Kidney epithelial cell (primary cell): ENCODE measurements at regions not wholly inside any gene's neighbourhood (a gene's known extent, or its start where the extent isn't known, plus 50 kb on each side); places are given as distances from the start of the nearest gene placed in this dataset.
A peak's percentile ranks its signal among the peaks of the same experiment; 100 is the strongest.

Experiments
- DNase-seq: peaks from one replicate; pipeline ENCODE4 v3.0.0-alpha.2; 2010; ENCODE audit warnings: low read depth
- H3K27me3 ChIP-seq: 2 replicates; pipeline ENCODE4 v1.6.0; 2011; ENCODE audit warnings: low read length; ENCODE audit not compliant: control insufficient read depth, insufficient read depth
- H3K36me3 ChIP-seq: 2 replicates; pipeline ENCODE4 v1.5.1; 2011; ENCODE audit warnings: low read length; ENCODE audit not compliant: control insufficient read depth, insufficient read depth
- H3K4me3 ChIP-seq: 2 replicates; pipeline ENCODE4 v1.5.1; 2011; ENCODE audit warnings: low read depth, mild to moderate bottlenecking, control low read depth, low read length
- CTCF ChIP-seq: IDR thresholded peaks from 2 replicates; pipeline ENCODE4 v1.5.1; 2011; ENCODE audit warnings: mild to moderate bottlenecking, moderate library complexity, low read length, control low read depth, inconsistent platforms; ENCODE audit not compliant: insufficient read depth, poor library complexity, severe bottlenecking

- TF ChIP-seq CTCF: peak; percentile 92
Measured at GRCh38 chr20:59495894-59496510, 108.3 kb upstream of the PHACTR3 start.

GRCh38 chr20:59498291-59498690 is 106.0 kb upstream of the PHACTR3 start:
- H3K27me3 ChIP-seq: no peaks in the 10 kb centered on the region
- no peaks in the 10 kb centered on the region for H3K36me3 ChIP-seq
- no peak for TF ChIP-seq CTCF
- DNase-seq: no peak
- H3K4me3 ChIP-seq: no peak overlapping the region

More at GRCh38 chr20:59495894-59496510, 108.3 kb upstream of the PHACTR3 start:
- Histone ChIP-seq H3K27me3 (no peaks in the 10 kb centered on the region), H3K4me3 (no peak overlapping the region), H3K36me3 (no peaks in the 10 kb centered on the region)
- peak; percentile 14 for DNase-seq

DNA sequence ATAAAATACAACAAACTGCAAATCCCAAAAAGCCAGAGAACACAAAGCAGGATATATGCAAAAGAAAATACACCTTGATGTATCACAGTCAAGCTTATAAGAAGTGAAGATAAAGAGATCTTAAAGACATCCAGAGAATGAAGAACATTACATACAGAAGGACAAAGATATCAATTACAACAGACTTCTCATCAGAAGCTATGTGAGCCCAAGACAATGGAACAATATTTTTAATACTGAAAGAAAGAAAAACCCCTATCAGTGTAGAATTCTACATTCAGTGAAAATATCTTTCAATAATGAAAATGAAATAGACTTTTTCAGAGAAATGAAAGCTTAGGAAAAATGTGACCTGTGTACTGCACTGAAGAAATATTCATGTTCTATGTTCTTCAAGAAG is 104.5 kb upstream of the PHACTR3 start:
- no peak for TF ChIP-seq CTCF
- Histone ChIP-seq H3K36me3 (no peaks in the 10 kb centered on the region), H3K27me3 (no peaks in the 10 kb centered on the region), H3K4me3 (no peak overlapping the region)
- no peak for DNase-seq

- no peaks in the 10 kb centered on the region for H3K27me3 ChIP-seq
- H3K4me3 ChIP-seq: no peak overlapping the region
- no peaks in the 10 kb centered on the region for H3K36me3 ChIP-seq
- no peak for DNase-seq
- no peak for TF ChIP-seq CTCF
Measured at GRCh38 chr20:59508729-59509128, 95.6 kb upstream of the PHACTR3 start.

DNA sequence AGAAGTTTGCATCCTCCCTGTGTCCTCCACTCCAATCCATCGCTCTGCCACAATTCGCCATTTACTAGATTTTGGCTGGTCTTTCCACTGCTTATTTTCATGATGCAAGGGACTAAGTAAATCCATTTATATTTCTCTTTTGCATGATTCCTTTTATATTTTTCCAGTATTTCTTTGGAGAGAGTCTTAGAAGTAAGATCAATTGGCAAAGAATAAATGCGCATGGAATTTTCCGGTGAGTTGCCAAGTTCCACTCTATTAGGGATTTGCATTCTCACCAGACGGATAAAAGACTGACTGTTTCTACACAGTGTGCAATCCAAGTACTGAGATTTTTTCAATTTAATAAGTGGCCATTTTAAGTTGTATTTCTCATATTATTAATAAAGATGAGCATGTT is 91.7 kb upstream of the PHACTR3 start:
- H3K36me3 ChIP-seq: no peaks in the 10 kb centered on the region
- H3K4me3 ChIP-seq: no peak overlapping the region
- DNase-seq: no peak
- peaks cover 3% of the 10 kb centered on the region for H3K27me3 ChIP-seq
- no peak for TF ChIP-seq CTCF

- no peaks in the 10 kb centered on the region for H3K36me3 ChIP-seq
- H3K4me3 ChIP-seq: no peak overlapping the region
- TF ChIP-seq CTCF: no peak
- peaks cover 5% of the 10 kb centered on the region for H3K27me3 ChIP-seq
- no peak for DNase-seq
Measured at GRCh38 chr20:59514554-59514953, 89.8 kb upstream of the PHACTR3 start.
